Epithelial cell of esophagus (primary cell): ENCODE measurements at regions not wholly inside any gene's neighbourhood (a gene's known extent, or its start where the extent isn't known, plus 50 kb on each side); places are given as distances from the start of the nearest gene placed in this dataset.
"Not testable (repeated sequence)": the region's sequence is repeated elsewhere in the genome, so short reads cannot be mapped to it uniquely, and the experiment has no call there.

Experiments
- DNase-seq: peaks from one replicate; pipeline ENCODE4 v3.0.0; 2010; ENCODE audit warnings: low read depth
- H3K4me3 ChIP-seq: 2 replicates; pipeline ENCODE4 v1.5.1; 2011; ENCODE audit warnings: mild to moderate bottlenecking, low read length, control low read depth
- TF ChIP-seq, protein P1 (sequence below): IDR thresholded peaks from 2 replicates; pipeline ENCODE4 v1.5.1; 2011; ENCODE audit warnings: low read depth, mild to moderate bottlenecking, low read length, control low read depth, inconsistent platforms; ENCODE audit not compliant: insufficient read depth; ENCODE audit errors: missing control alignments

GRCh38 chr9:90504486-90504885, 138.1 kb downstream of the DIRAS2 start:
- H3K4me3 ChIP-seq: no peak overlapping the region
- no peak for DNase-seq
- TF ChIP-seq, protein P1, sequence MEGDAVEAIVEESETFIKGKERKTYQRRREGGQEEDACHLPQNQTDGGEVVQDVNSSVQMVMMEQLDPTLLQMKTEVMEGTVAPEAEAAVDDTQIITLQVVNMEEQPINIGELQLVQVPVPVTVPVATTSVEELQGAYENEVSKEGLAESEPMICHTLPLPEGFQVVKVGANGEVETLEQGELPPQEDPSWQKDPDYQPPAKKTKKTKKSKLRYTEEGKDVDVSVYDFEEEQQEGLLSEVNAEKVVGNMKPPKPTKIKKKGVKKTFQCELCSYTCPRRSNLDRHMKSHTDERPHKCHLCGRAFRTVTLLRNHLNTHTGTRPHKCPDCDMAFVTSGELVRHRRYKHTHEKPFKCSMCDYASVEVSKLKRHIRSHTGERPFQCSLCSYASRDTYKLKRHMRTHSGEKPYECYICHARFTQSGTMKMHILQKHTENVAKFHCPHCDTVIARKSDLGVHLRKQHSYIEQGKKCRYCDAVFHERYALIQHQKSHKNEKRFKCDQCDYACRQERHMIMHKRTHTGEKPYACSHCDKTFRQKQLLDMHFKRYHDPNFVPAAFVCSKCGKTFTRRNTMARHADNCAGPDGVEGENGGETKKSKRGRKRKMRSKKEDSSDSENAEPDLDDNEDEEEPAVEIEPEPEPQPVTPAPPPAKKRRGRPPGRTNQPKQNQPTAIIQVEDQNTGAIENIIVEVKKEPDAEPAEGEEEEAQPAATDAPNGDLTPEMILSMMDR: no peak

DNA sequence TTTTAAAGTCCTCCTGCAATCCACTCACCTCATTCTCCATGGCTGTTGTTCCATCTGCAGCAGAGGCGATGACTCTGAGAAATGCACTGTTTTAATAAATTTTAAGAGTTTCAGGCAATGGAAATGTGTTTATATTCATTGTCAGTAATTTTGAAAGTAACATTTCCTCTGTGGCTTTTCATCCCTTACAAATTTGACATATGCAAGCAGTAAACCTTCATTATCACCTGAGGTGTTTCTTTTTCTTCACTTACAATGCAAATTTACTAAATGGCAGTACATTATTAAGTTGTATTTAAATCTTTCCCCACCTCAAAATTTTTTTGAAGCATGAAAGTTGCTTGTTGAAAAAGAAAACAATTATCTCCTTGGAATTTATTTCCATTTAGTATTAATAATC, 136.9 kb downstream of the DIRAS2 start:
- no peak for DNase-seq
- TF ChIP-seq, protein P1: no peak
- H3K4me3 ChIP-seq: no peak overlapping the region

DNA sequence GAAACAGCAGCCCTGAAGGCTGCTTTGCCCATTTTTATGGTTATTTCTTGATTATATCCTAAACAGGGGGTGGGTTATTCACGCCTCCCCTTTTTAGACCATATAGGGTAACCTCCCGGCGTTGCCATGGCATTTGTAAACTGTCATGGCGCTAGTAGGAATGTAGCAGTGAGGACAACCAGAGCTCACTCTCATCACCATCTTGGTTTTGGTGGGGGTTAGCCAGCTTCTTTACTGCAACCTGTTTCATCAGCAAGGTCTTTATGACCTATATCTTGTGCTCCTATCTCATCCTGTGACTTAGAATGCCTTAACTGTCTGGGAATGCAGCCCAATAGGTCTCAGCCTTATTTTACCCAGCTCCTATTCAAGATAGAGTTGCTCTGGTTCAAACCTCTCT, 136.2 kb downstream of the DIRAS2 start:
- DNase-seq, H3K4me3 ChIP-seq: not testable (repeated sequence)

DNA sequence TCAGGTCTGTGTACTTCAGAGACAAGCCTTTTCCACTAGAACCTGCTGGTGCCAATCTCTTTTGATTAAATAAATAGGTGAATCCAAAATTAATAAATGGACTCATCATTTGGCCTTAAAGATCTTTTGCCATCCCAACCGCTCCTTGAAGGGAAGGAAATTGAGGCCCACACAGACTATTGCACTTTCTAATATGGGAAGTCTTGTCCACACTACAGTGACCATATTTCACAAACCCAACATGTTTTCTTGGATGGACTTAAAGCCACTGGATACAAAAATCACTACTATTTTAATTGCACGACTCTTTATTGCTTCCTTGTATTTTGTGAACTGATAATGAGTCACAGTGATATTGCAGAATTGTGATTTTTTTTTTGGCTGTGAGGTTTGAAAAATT, 135.0 kb downstream of the DIRAS2 start:
- H3K4me3 ChIP-seq: no peak overlapping the region
- no peak for DNase-seq
- TF ChIP-seq, protein P1: no peak

DNA sequence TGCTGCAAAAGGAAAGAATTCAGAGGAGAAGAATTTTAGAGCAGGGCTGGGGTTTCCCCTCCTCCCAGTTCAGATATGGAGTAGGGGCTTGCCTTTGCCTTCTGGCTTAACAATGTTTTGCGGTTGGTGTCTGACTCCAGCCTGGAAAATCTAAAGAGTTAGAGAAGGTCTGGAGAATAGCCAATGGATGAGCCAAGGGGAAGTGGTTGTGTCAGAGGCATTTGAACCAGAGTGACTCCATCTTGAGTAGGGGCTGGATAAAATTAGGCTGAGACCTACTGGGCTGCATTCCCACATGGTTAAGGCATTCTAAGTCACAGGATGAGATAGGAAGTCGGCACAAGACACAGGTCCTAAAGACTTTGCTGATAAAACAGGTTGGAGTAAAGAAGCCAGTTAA, 133.7 kb downstream of the DIRAS2 start:
- TF ChIP-seq, protein P1: no peak
- H3K4me3 ChIP-seq: no peak overlapping the region
- no peak for DNase-seq

GRCh38 chr9:90511711-90512110, 130.9 kb downstream of the DIRAS2 start:
- TF ChIP-seq, protein P1: no peak
- H3K4me3 ChIP-seq: no peak overlapping the region
- no peak for DNase-seq

DNA sequence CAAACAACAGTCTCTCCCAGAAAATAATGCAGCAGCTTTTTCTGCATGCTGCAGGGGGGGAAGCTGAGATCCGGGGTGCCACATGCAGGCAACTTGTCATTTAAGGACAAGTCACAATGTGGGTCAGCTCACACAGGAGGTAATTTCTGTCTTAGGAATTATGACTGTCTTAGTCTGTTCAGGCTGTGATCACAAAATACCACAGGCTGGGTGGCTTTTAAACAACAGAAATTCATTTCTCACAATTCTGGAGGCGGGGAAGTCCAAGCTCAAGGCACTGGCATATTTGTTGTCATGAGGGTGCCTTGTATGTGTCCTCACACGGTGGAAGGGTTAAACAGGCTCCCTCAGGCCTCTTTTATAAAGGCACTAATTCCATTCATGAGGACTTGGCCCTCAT, 127.7 kb downstream of the DIRAS2 start:
- no peak overlapping the region for H3K4me3 ChIP-seq
- DNase-seq: no peak
- TF ChIP-seq, protein P1: no peak

DNA sequence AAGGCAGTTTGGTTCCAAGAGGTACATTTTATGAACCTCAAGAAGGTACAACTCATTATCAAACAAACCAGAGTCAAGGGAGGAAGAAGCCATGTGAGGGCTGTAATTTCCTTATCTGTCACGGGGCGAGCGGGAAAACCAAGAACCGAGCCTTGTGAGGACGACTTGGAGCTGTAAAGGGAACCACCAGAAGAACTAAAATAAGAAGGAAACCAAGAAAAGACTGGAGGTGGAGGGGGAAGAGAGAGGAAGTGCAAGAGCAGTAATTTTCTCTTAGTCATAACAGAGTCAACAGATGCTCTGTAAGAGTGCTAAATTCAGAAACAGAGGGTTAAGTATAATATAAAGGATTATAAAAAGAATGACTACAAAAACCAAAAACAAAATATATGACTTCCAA, 127.1 kb downstream of the DIRAS2 start:
- no peak overlapping the region for H3K4me3 ChIP-seq
- TF ChIP-seq, protein P1: no peak
- no peak for DNase-seq
